OCI-LY7 (cell line): ENCODE measurements at regions not wholly inside any gene's neighbourhood (a gene's known extent, or its start where the extent isn't known, plus 50 kb on each side); places are given as distances from the start of the nearest gene placed in this dataset.

Experiments used
- BruUV-seq: library from RNA; stranded (reverse); fragments of 400-500 nt; replicated peaks from 2 replicates; lab custom pipeline; 2021; lab: Mats Ljungman, UMichigan
- CTCF ChIA-PET: fragments of 300-600 bp; sonication (Branson Sonifier 250); formaldehyde crosslinking; loops from one replicate; lab custom pipeline; 2022; ENCODE audit warnings: antibody characterized with exemption; ENCODE audit not compliant: unreplicated experiment; lab: Charles Lee
- POLR2A ChIA-PET: fragments of 300-600 bp; sonication (Branson Sonifier 250); formaldehyde crosslinking; loops from one replicate; lab custom pipeline; 2022; ENCODE audit warnings: antibody characterized with exemption; lab: Charles Lee
- DNase-seq: peaks from one replicate; pipeline ENCODE4 v3.0.0-alpha.2; 2015; ENCODE audit warnings: low spot score
- H2AFZ ChIP-seq: fragments of 200-600 bp; sonication (generic), shearing (Covaris generic); 2 replicates; pipeline ENCODE4 v1.6.1; 2014; ENCODE audit warnings: mild to moderate bottlenecking, antibody characterized with exemption, low read length, moderate library complexity
- H3K27ac ChIP-seq: fragments of 200-600 bp; sonication (generic); 2 replicates; pipeline ENCODE4 v1.5.1; 2014; ENCODE audit warnings: mixed run types, low read depth, mild to moderate bottlenecking, moderate library complexity, low read length, inconsistent platforms; ENCODE audit not compliant: poor library complexity, severe bottlenecking
- H3K36me3 ChIP-seq: fragments of 200-600 bp; sonication (generic); 2 replicates; pipeline ENCODE4 v1.6.1; 2014; ENCODE audit warnings: mild to moderate bottlenecking, antibody characterized with exemption, low read length, moderate library complexity, mixed read lengths; ENCODE audit not compliant: insufficient read depth
- H3K4me1 ChIP-seq: fragments of 200-600 bp; sonication (generic); 2 replicates; pipeline ENCODE4 v1.5.1; 2014; ENCODE audit warnings: mild to moderate bottlenecking, low read length; ENCODE audit not compliant: insufficient read depth, poor library complexity, severe bottlenecking
- H3K4me2 ChIP-seq: fragments of 200-600 bp; sonication (generic); 2 replicates; pipeline ENCODE4 v1.6.1; 2014; ENCODE audit warnings: mild to moderate bottlenecking, low read length
- H3K4me3 ChIP-seq: fragments of 200-600 bp; sonication (generic); 2 replicates; pipeline ENCODE4 v1.5.1; 2014; ENCODE audit warnings: mild to moderate bottlenecking, low read depth, low read length; ENCODE audit not compliant: poor library complexity, severe bottlenecking
- H3K79me2 ChIP-seq: fragments of 200-600 bp; sonication (generic); 2 replicates; pipeline ENCODE4 v1.6.1; 2016; ENCODE audit warnings: low read depth, mild to moderate bottlenecking, low read length, moderate library complexity, mixed read lengths; ENCODE audit not compliant: insufficient read depth
- H3K9me2 ChIP-seq: fragments of 200-600 bp; sonication (generic); 2 replicates; pipeline ENCODE4 v1.6.1; 2016; ENCODE audit warnings: mild to moderate bottlenecking, low read length, mixed read lengths; ENCODE audit not compliant: insufficient read depth
- H3K9me3 ChIP-seq: fragments of 200-600 bp; sonication (generic); 2 replicates; pipeline ENCODE4 v1.6.1; 2014; ENCODE audit warnings: mild to moderate bottlenecking, mixed run types, low read length, mixed read lengths
- H4K20me1 ChIP-seq: fragments of 200-600 bp; sonication (generic); 2 replicates; pipeline ENCODE4 v1.6.1; 2014; ENCODE audit warnings: mild to moderate bottlenecking, antibody characterized with exemption, low read length, moderate library complexity, mixed read lengths; ENCODE audit not compliant: insufficient read depth
- EZH2phosphoT487 ChIP-seq: fragments of 200-600 bp; sonication (generic); IDR thresholded peaks from 2 replicates; pipeline ENCODE4 v1.6.1; 2018; ENCODE audit warnings: low read depth, borderline replicate concordance, mild to moderate bottlenecking, mixed run types, antibody characterized with exemption, low read length, moderate library complexity, mixed read lengths
- intact Hi-C: fragments of 100-400 bp; cut with micrococcal nuclease; formaldehyde crosslinking; loops from one replicate; pipeline ENCODE4 v1.10.0; 2022; ENCODE audit not compliant: unreplicated experiment
- TF ChIP-seq, protein P1 (sequence below): fragments of 200-600 bp; sonication (generic); conservative IDR thresholded peaks from 2 replicates; pipeline ENCODE4 v1.5.1; 2014; ENCODE audit warnings: mild to moderate bottlenecking, antibody characterized with exemption, low read length, moderate library complexity, mixed read lengths

DNA sequence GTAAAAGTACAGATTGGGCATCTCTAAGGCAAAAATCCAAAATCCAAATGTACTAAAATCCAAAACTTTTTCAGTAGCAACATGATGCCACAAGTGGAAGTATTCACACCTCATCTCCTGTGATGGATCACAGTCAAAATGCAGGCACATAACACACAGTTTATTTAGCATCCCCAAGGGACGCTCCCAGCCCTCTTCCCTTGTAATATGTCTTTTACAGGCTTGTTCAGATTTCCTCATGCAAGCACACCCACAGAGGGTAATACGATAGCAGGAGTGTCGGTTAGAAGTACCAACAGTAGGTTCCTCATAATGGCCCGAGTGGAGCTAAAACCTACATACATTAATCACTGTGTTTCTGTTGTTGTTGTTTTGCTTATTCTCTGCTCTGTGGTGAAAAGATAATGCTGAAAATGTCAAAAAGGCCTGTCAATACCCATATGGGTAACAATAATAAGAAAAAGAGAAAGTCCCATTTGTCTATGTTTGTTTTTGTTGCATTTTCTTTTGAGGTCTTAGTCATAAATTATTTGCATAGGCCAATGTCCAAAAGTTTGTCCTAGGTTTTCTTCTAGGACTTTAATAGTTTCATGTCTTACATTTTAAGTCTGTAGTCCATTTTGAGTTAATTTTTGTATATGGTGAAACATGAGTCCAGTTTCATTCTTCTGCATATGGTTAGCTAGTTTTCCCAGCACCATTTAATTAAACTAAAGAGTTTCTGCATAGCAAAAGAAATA lies 133.1 kb downstream of the LRIG3 start:
- no peak for DNase-seq
- no peaks in the 10 kb centered on the region for H3K36me3 ChIP-seq
- H3K79me2 ChIP-seq, result no peaks in the 10 kb centered on the region
- H3K4me2 ChIP-seq, result no peak overlapping the region
- no peaks in the 10 kb centered on the region for H3K9me2 ChIP-seq
- intact Hi-C loops, result no loop called here
- no peak for TF ChIP-seq EZH2phosphoT487
- TF ChIP-seq, protein P1, sequence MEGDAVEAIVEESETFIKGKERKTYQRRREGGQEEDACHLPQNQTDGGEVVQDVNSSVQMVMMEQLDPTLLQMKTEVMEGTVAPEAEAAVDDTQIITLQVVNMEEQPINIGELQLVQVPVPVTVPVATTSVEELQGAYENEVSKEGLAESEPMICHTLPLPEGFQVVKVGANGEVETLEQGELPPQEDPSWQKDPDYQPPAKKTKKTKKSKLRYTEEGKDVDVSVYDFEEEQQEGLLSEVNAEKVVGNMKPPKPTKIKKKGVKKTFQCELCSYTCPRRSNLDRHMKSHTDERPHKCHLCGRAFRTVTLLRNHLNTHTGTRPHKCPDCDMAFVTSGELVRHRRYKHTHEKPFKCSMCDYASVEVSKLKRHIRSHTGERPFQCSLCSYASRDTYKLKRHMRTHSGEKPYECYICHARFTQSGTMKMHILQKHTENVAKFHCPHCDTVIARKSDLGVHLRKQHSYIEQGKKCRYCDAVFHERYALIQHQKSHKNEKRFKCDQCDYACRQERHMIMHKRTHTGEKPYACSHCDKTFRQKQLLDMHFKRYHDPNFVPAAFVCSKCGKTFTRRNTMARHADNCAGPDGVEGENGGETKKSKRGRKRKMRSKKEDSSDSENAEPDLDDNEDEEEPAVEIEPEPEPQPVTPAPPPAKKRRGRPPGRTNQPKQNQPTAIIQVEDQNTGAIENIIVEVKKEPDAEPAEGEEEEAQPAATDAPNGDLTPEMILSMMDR, result no peak
- H4K20me1 ChIP-seq, result no peaks in the 10 kb centered on the region
- no peaks in the 10 kb centered on the region for H3K4me1 ChIP-seq
- no TSS peak for BruUV-seq
- CTCF ChIA-PET, result no interaction called here
- no peak overlapping the region for H3K27ac ChIP-seq
- no peak overlapping the region for H2AFZ ChIP-seq
- POLR2A ChIA-PET, result no interaction called here
- no peak overlapping the region for H3K4me3 ChIP-seq
- H3K9me3 ChIP-seq, result no peaks in the 10 kb centered on the region

DNA sequence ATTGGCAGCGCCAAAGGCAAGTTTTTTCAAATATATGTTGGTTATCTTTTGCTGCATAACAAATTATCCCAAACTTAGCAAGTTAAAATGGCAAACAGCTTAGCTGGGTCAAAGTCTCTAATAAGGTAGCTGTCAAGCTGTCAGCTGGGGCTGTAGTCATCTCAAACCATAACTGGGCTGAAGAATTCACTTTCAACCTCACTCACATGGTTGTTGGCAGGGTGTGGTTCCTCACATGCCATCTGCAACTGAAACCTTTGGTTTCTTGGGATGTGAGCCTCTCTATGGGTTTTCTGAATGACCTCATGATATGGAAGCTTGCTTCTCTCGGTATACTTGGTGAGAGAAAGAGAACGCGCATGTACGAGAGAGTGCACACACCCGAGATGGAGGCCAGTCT lies 125.4 kb downstream of the LRIG3 start:
- H4K20me1 ChIP-seq, result no peaks in the 10 kb centered on the region
- DNase-seq, result no peak
- TF ChIP-seq EZH2phosphoT487, result no peak
- TF ChIP-seq, protein P1, result no peak
- no peaks in the 10 kb centered on the region for H3K9me2 ChIP-seq
- ChIA-PET CTCF (no interaction called here), POLR2A (interaction anchor here (0.7 kb wide), 1 partner anchor 16 kb away, joined by 3 read pairs; no protein-coding TSS in a partner anchor)
- BruUV-seq, result no TSS peak
- no peaks in the 10 kb centered on the region for H3K79me2 ChIP-seq
- intact Hi-C loops, result no loop called here
- no peaks in the 10 kb centered on the region for H3K4me1 ChIP-seq
- H2AFZ ChIP-seq, result no peak overlapping the region
- H3K27ac ChIP-seq, result no peak overlapping the region
- no peak overlapping the region for H3K4me3 ChIP-seq
- H3K4me2 ChIP-seq, result no peak overlapping the region
- H3K36me3 ChIP-seq, result no peaks in the 10 kb centered on the region
- no peaks in the 10 kb centered on the region for H3K9me3 ChIP-seq

DNA sequence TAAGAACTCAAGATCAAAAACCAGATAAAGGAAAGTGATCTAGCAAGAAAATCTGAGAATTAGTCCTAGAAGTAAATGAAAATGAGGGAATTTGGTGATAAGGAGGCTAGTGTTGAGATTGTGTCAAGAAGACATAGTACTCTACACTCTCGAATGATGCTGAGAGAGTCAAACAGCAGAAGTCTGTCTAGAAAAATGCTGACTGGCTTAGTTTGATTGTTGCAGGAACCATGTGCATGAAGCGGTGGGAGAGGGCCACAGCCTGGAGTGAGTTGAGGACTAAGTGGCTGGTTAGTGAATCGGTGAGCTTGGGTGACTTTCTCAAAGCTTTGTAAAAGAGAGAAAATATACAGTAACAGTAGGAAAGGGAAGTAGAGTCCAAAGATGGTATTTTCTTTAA lies 124.5 kb downstream of the LRIG3 start:
- H3K4me1 ChIP-seq, result no peaks in the 10 kb centered on the region
- ChIA-PET POLR2A (no interaction called here), CTCF (no interaction called here)
- H3K9me3 ChIP-seq, result no peaks in the 10 kb centered on the region
- no peak overlapping the region for H3K27ac ChIP-seq
- H4K20me1 ChIP-seq, result no peaks in the 10 kb centered on the region
- H3K79me2 ChIP-seq, result no peaks in the 10 kb centered on the region
- intact Hi-C loops, result no loop called here
- TF ChIP-seq EZH2phosphoT487, result no peak
- TF ChIP-seq, protein P1, result no peak
- H3K4me3 ChIP-seq, result no peak overlapping the region
- H3K4me2 ChIP-seq, result no peak overlapping the region
- no peak overlapping the region for H2AFZ ChIP-seq
- no TSS peak for BruUV-seq
- no peaks in the 10 kb centered on the region for H3K9me2 ChIP-seq
- no peak for DNase-seq
- H3K36me3 ChIP-seq, result no peaks in the 10 kb centered on the region
